Endothelial cell of umbilical vein (primary cell): ENCODE measurements at regions not wholly inside any gene's neighbourhood (a gene's known extent, or its start where the extent isn't known, plus 50 kb on each side); places are given as distances from the start of the nearest gene placed in this dataset.

Experiments used
- BruUV-seq: library from RNA; stranded (reverse); fragments of 400-500 nt; replicated peaks from 2 replicates; lab custom pipeline; 2021; lab: Mats Ljungman, UMichigan
- CTCF ChIA-PET: fragments of 300-600, 350-600 bp; sonication (Branson Sonifier 250); formaldehyde crosslinking; loops from one replicate; lab custom pipeline; 2021; ENCODE audit warnings: antibody characterized with exemption, inconsistent platforms; lab: Charles Lee
- POLR2A ChIA-PET: fragments of 300-600, 350-600 bp; sonication (Branson Sonifier 250); formaldehyde crosslinking; loops from one replicate; lab custom pipeline; 2021; ENCODE audit warnings: antibody characterized with exemption, inconsistent platforms; lab: Charles Lee
- DNase-seq: peaks from one replicate; pipeline ENCODE4 v3.0.0-alpha.2; 2011; ENCODE audit warnings: low read depth, low spot score
- FAIRE-seq: peaks from 2 replicates; lab custom pipeline; 2011; peaks lifted over from hg19 to GRCh38; lab: Jason Lieb, UNC
- H2AFZ ChIP-seq: 2 replicates; pipeline ENCODE4 v1.6.0; 2012; ENCODE audit warnings: low read depth, low read length, control low read depth, inconsistent platforms
- H3K27ac ChIP-seq: 2 replicates; pipeline ENCODE4 v1.5.1; 2011; ENCODE audit warnings: low read depth, mild to moderate bottlenecking, control low read depth, low read length, moderate library complexity; ENCODE audit not compliant: insufficient read depth
- H3K27me3 ChIP-seq, 2 experiments: 2 replicates each; pipeline versions ENCODE4 v1.6.0 to v1.6.1; 2011; ENCODE audit warnings: low read length in 2 of 2, mixed read lengths in 1 of 2; ENCODE audit not compliant: control insufficient read depth in 2 of 2, insufficient read depth in 2 of 2
- H3K36me3 ChIP-seq, 2 experiments: 2 replicates in 1 of 2; 3 replicates in 1 of 2; pipeline ENCODE4 v1.5.1; 2011; ENCODE audit warnings: low read length in 2 of 2, mild to moderate bottlenecking in 1 of 2, moderate library complexity in 1 of 2; ENCODE audit not compliant: control insufficient read depth in 2 of 2, insufficient read depth in 2 of 2; ENCODE audit errors: extremely low read depth in 1 of 2
- H3K4me1 ChIP-seq: 3 replicates; pipeline ENCODE4 v1.5.1; 2011; ENCODE audit warnings: mild to moderate bottlenecking, low read length; ENCODE audit not compliant: control insufficient read depth, insufficient read depth; ENCODE audit errors: extremely low read depth
- H3K4me2 ChIP-seq: 2 replicates; pipeline ENCODE4 v1.6.1; 2011; ENCODE audit warnings: low read length, control low read depth, mixed read lengths; ENCODE audit not compliant: insufficient read depth
- H3K4me3 ChIP-seq, 3 experiments: fragments of 200-600 bp in 1 of 3; sonication (generic), shearing (Covaris generic) in 1 of 3; replicated peaks in 1 of 3; 2 replicates each; pipeline ENCODE4 v1.5.1; 2011 to 2016; ENCODE audit warnings: control low read depth in 3 of 3, low read length in 3 of 3, mild to moderate bottlenecking in 2 of 3, inconsistent platforms in 1 of 3, low read depth in 1 of 3, moderate library complexity in 1 of 3; ENCODE audit not compliant: insufficient read depth in 1 of 3
- H3K79me2 ChIP-seq: 2 replicates; pipeline ENCODE4 v1.6.0; 2012; ENCODE audit warnings: low read length, inconsistent platforms; ENCODE audit not compliant: control insufficient read depth, insufficient read depth
- H3K9ac ChIP-seq: replicated peaks from 2 replicates; pipeline ENCODE3; 2011; ENCODE audit warnings: low read length, control low read depth; ENCODE audit not compliant: insufficient read depth; ENCODE audit errors: extremely low read depth
- H3K9me1 ChIP-seq: replicated peaks from 3 replicates; pipeline ENCODE4 v1.6.0; 2011; ENCODE audit warnings: mild to moderate bottlenecking, low read length; ENCODE audit not compliant: control insufficient read depth, insufficient read depth; ENCODE audit errors: extremely low read depth
- H3K9me3 ChIP-seq: replicated peaks from 2 replicates; pipeline ENCODE4 v1.5.1; 2012; ENCODE audit warnings: low read length, inconsistent platforms; ENCODE audit not compliant: control insufficient read depth, insufficient read depth
- H4K20me1 ChIP-seq: replicated peaks from 2 replicates; pipeline ENCODE3; 2011; ENCODE audit warnings: mild to moderate bottlenecking, low read length; ENCODE audit not compliant: control insufficient read depth, insufficient read depth; ENCODE audit errors: extremely low read depth
- CTCF ChIP-seq, 2 donors: IDR thresholded peaks; 1 replicate in 1 of 2; 2 replicates in 1 of 2; pipeline ENCODE4 v1.5.1; 2011; ENCODE audit warnings: low read length in 2 of 2, mild to moderate bottlenecking in 2 of 2, moderate library complexity in 2 of 2, control low read depth in 1 of 2, inconsistent platforms in 1 of 2, low read depth in 1 of 2; ENCODE audit not compliant: insufficient read depth in 1 of 2; ENCODE audit errors: extremely low read depth in 1 of 2
- EZH2 ChIP-seq: IDR thresholded peaks from 2 replicates; pipeline ENCODE4 v1.6.1; 2012; ENCODE audit warnings: borderline replicate concordance, low read depth, mild to moderate bottlenecking, moderate library complexity, low read length, inconsistent platforms; ENCODE audit not compliant: severe bottlenecking
- FOS ChIP-seq: IDR thresholded peaks from 2 replicates; pipeline ENCODE4 v1.6.1; 2011; ENCODE audit warnings: mild to moderate bottlenecking, low read length, moderate library complexity, borderline replicate concordance; ENCODE audit not compliant: insufficient read depth
- GATA2 ChIP-seq: IDR thresholded peaks from 2 replicates; pipeline ENCODE4 v1.7.0; 2011; ENCODE audit warnings: low read depth, mild to moderate bottlenecking, moderate library complexity, mixed read lengths, low read length; ENCODE audit not compliant: insufficient read length, insufficient read depth
- POLR2A ChIP-seq: IDR thresholded peaks from 2 replicates; pipeline ENCODE4 v1.6.1; 2012; ENCODE audit warnings: low read depth, mild to moderate bottlenecking, control low read depth, low read length
- POLR2AphosphoS5 ChIP-seq: IDR thresholded peaks from 2 replicates; pipeline ENCODE4 v1.6.1; 2012; ENCODE audit warnings: low read depth, mild to moderate bottlenecking, control low read depth, low read length, moderate library complexity; ENCODE audit not compliant: insufficient read depth
- dilution Hi-C: fragments of 300-500 bp; cut with MboI; formaldehyde crosslinking; loops from one replicate; pipeline ENCODE4 v1.15.0; 2019; ENCODE audit warnings: low sequenced_read_pairs; ENCODE audit not compliant: extremely low pct_ligation_motif_present
- intact Hi-C: fragments of 100-400 bp; cut with micrococcal nuclease; formaldehyde crosslinking; loops from one replicate; pipeline ENCODE4 v1.10.0; 2022
- TF ChIP-seq, protein P1 (sequence below): IDR thresholded peaks from 2 replicates; pipeline ENCODE4 v1.6.1; 2011; ENCODE audit not compliant: insufficient read depth, insufficient read length

DNA sequence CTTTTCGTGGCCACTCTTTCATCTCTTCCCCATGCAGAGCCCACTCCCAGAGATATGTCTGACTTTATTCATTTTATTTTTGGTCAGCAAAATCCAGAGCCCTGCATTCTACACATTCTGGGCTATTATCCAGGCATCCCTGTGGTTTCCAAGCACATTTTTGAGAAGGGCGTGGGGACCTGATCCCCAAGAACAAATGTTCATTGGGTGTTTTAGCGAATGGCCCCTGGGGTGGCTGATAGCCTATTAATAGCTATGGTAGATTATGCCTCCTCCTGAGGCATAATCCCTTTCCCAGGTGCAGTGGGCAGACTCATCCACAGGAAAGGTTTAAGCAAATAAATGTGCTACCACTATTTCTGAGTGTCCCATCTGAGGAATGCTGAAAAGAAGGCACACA lies 511.8 kb upstream of the USP24 start:
- Histone ChIP-seq H3K4me2 (no peak overlapping the region), H4K20me1 (no peaks in the 10 kb centered on the region), H2AFZ (no peak overlapping the region), H3K9ac (no peak overlapping the region), H3K4me3 (no peak overlapping the region), H3K9me1 (no peaks in the 10 kb centered on the region), H3K79me2 (no peaks in the 10 kb centered on the region), H3K4me1 (no peaks in the 10 kb centered on the region), H3K27ac (no peak overlapping the region), H3K36me3 (no peaks in the 10 kb centered on the region), H3K9me3 (no peaks in the 10 kb centered on the region), H3K27me3 (no peaks in the 10 kb centered on the region)
- FAIRE-seq: no peak
- intact Hi-C loops: no loop called here
- TF ChIP-seq FOS (no peak), CTCF (IDR thresholded peaks at IDR 0.05; ENCODE audit: extremely low read depth in 1 of 2, insufficient read depth in 1 of 2, low read depth in 1 of 2, low read length in 2 of 2) (no peak), GATA2 (no peak), POLR2AphosphoS5 (no peak)
- TF ChIP-seq, protein P1, sequence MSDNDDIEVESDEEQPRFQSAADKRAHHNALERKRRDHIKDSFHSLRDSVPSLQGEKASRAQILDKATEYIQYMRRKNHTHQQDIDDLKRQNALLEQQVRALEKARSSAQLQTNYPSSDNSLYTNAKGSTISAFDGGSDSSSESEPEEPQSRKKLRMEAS: no peak
- dilution Hi-C loops: no loop called here
- BruUV-seq: no TSS peak
- CTCF ChIA-PET: no interaction called here
- DNase-seq: no peak
- POLR2A ChIA-PET: no interaction called here

DNA sequence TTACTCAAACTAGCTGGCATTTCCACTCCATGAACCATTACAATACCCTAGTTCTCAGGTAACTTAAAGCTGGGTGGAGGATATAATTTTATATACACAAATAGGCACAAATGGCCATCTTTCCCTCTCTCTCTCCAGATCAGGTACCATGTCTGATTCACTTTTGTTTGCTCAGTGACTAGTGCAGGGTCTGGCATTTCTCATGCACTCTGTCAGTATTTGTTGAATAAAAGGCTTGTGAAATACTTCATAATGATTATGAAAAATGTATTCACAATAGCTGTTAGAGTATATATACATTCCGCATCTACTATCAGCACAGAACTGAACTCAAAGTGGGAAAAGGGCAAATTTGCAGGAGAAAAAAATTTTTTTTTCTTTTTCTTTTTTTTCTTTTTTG lies 510.2 kb upstream of the USP24 start:
- Histone ChIP-seq H3K4me2 (no peak overlapping the region), H3K9me3 (no peaks in the 10 kb centered on the region), H4K20me1 (no peaks in the 10 kb centered on the region), H3K27me3 (no peaks in the 10 kb centered on the region), H3K79me2 (no peaks in the 10 kb centered on the region), H2AFZ (no peak overlapping the region), H3K9me1 (no peaks in the 10 kb centered on the region), H3K36me3 (no peaks in the 10 kb centered on the region), H3K27ac (no peak overlapping the region), H3K9ac (no peak overlapping the region), H3K4me1 (no peaks in the 10 kb centered on the region), H3K4me3 (no peak overlapping the region)
- ChIA-PET CTCF (no interaction called here), POLR2A (no interaction called here)
- TF ChIP-seq EZH2 (no peak), POLR2A (no peak), CTCF (IDR thresholded peaks at IDR 0.05; ENCODE audit: extremely low read depth in 1 of 2, insufficient read depth in 1 of 2, low read depth in 1 of 2, low read length in 2 of 2) (no peak)
- TF ChIP-seq, protein P1: no peak
- dilution Hi-C loops (no loop called here), intact Hi-C loops (no loop called here)
- DNase-seq: no peak
- no peak for FAIRE-seq
- no TSS peak for BruUV-seq
